ENCODE measurements at regions not wholly inside any gene's neighbourhood (a gene's known extent, or its start where the extent isn't known, plus 50 kb on each side); places are given as distances from the start of the nearest gene placed in this dataset.

- TF ChIP-seq ZNF777 (CRISPR knock-in tag; IDR thresholded peaks at IDR 0.05) (no peak), E2F1 (CRISPR knock-in tag; IDR thresholded peaks at IDR 0.05) (no peak), EP300 (IDR thresholded peaks at IDR 0.05; ENCODE audit: low read depth in 2 of 2, low read length in 2 of 2) (no peak), EP300 (CRISPR knock-in tag; IDR thresholded peaks at IDR 0.05; ENCODE audit: borderline replicate concordance) (no peak), KLF15 (CRISPR knock-in tag; IDR thresholded peaks at IDR 0.05; ENCODE audit: borderline replicate concordance) (no peak), ATF2 (CRISPR knock-in tag; IDR thresholded peaks at IDR 0.05) (no peak), ELF4 (CRISPR knock-in tag; IDR thresholded peaks at IDR 0.05; ENCODE audit: borderline replicate concordance) (no peak), SKIL (CRISPR knock-in tag; IDR thresholded peaks at IDR 0.05; ENCODE audit: borderline replicate concordance) (no peak), MAF1 (CRISPR knock-in tag; IDR thresholded peaks at IDR 0.05; ENCODE audit: borderline replicate concordance) (no peak), KDM5A (IDR thresholded peaks at IDR 0.05; ENCODE audit: borderline replicate concordance, low read length) (no peak), HNRNPK (IDR thresholded peaks at IDR 0.05; ENCODE audit: low read depth, low read length, poor library complexity, severe bottlenecking) (no peak), TCF7 (IDR thresholded peaks at IDR 0.05; ENCODE audit: low read depth) (no peak), ATF3 (CRISPR knock-in tag; IDR thresholded peaks at IDR 0.05) (no peak), ZNF282 (IDR thresholded peaks at IDR 0.05; ENCODE audit: partially characterized antibody) (no peak), ZNF598 (CRISPR knock-in tag; IDR thresholded peaks at IDR 0.05; ENCODE audit: borderline replicate concordance) (no peak)
Observed at GRCh38 chr2:13284688-13285087, 568.0 kb downstream of the TRIB2 start.

Measured in HepG2 (cell line).